Testis (tissue), 2 donors: ENCODE measurements at regions not wholly inside any gene's neighbourhood (a gene's known extent, or its start where the extent isn't known, plus 50 kb on each side); places are given as distances from the start of the nearest gene placed in this dataset.

ENCODE experiments used
- DNase-seq: peaks from one replicate; pipeline ENCODE4 v3.0.0-alpha.2; 2019
- H3K27ac ChIP-seq, 2 donors: fragments of 200-600 bp; sonication (generic); one replicate each; pipeline ENCODE4 v1.5.1; 2019
- H3K27me3 ChIP-seq: fragments of 200-600 bp; sonication (generic); one replicate; pipeline ENCODE4 v1.5.1; 2019
- H3K36me3 ChIP-seq: fragments of 200-600 bp; sonication (generic); one replicate; pipeline ENCODE4 v1.5.1; 2017; ENCODE audit warnings: low read depth; ENCODE audit errors: missing control alignments
- H3K4me1 ChIP-seq: fragments of 200-600 bp; sonication (generic); one replicate; pipeline ENCODE4 v1.5.1; 2019
- H3K4me3 ChIP-seq, 2 donors: fragments of 200-600 bp; sonication (generic); one replicate each; pipeline ENCODE4 v1.5.1; 2017 to 2019
- H3K9me3 ChIP-seq: fragments of 200-600 bp; sonication (generic); one replicate; pipeline ENCODE4 v1.5.1; 2017
- POLR2A ChIP-seq: fragments of 450-650 bp; IDR thresholded peaks from one replicate; pipeline ENCODE4 v1.6.1; 2017; ENCODE audit warnings: antibody characterized with exemption, mild to moderate bottlenecking, moderate library complexity
- WGBS, 2 donors: methylation state at CpG; one replicate each; pipeline ENCODE4 v1.1.5; 2018; 5-methylcytosine and 5-hydroxymethylcytosine counted together
- intact Hi-C: fragments of 100-400 bp; cut with DNase I; formaldehyde crosslinking; loops from one replicate; pipeline ENCODE4 v1.15.1; 2023; ENCODE audit warnings: low total_unique reads
- TF ChIP-seq, protein P1 (sequence below), 3 experiments: fragments of 450-650 bp in 2 of 3; fragments of 200-600 bp in 1 of 3; sonication (generic) in 1 of 3; IDR thresholded peaks; one replicate each; pipeline ENCODE4 v1.5.1; 2016 to 2019; ENCODE audit warnings: antibody characterized with exemption in 3 of 3, mild to moderate bottlenecking in 2 of 3, moderate library complexity in 1 of 3

DNA sequence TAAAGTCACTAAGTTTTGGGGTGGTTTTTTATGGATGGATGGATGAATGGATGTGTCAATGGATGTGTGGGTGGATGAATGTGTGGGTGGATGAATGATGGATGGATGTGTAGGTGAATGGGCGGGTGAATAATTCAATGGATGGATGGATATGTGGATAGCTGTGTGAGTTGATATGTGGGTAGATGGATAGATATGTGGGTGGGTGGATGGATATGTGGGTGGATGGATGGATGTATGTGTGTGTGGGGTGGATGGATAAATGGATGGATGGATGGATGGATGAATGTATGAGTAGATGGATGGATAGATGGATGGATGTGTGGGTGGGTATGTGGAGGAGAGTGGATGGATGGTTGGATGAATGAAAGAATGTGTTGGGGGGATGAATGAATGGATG, 310.1 kb upstream of the C16orf82 start:
- H3K27ac ChIP-seq = no peak overlapping the region
- no peaks in the 10 kb centered on the region for H3K36me3 ChIP-seq
- no peak overlapping the region for H3K4me3 ChIP-seq
- no peaks in the 10 kb centered on the region for H3K4me1 ChIP-seq
- no peak for TF ChIP-seq POLR2A
- TF ChIP-seq, protein P1, sequence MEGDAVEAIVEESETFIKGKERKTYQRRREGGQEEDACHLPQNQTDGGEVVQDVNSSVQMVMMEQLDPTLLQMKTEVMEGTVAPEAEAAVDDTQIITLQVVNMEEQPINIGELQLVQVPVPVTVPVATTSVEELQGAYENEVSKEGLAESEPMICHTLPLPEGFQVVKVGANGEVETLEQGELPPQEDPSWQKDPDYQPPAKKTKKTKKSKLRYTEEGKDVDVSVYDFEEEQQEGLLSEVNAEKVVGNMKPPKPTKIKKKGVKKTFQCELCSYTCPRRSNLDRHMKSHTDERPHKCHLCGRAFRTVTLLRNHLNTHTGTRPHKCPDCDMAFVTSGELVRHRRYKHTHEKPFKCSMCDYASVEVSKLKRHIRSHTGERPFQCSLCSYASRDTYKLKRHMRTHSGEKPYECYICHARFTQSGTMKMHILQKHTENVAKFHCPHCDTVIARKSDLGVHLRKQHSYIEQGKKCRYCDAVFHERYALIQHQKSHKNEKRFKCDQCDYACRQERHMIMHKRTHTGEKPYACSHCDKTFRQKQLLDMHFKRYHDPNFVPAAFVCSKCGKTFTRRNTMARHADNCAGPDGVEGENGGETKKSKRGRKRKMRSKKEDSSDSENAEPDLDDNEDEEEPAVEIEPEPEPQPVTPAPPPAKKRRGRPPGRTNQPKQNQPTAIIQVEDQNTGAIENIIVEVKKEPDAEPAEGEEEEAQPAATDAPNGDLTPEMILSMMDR (IDR thresholded peaks at IDR 0.05) = no peak
- no peaks in the 10 kb centered on the region for H3K9me3 ChIP-seq
- WGBS, 2 donors = 0 to 39% methylated on average over 1 of the region's 1 CpG
- intact Hi-C loops = no loop called here
- H3K27me3 ChIP-seq = no peaks in the 10 kb centered on the region
- DNase-seq = no peak

DNA sequence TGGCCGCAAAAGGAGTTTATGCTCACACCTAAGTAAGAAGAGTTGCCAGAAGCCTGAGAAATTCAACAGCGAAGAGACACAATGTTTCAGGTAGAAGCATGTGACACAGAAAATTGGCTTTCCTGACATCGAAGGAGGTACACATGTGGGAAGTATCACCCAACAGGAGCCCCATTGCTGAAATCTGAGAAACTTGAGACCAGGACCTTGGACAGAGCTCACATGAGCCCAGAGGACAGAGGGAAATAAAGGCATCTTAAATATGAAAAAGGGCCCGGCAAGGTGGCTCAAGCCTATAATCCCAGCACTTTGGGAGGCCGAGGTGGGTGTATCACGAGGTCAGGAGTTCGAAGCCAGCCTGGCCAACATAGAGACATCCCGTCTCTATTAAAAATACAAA, 304.1 kb upstream of the C16orf82 start:
- Histone ChIP-seq H3K27ac (no peak overlapping the region), H3K4me3 (no peak overlapping the region), H3K9me3 (no peaks in the 10 kb centered on the region), H3K27me3 (no peaks in the 10 kb centered on the region), H3K4me1 (no peaks in the 10 kb centered on the region), H3K36me3 (no peaks in the 10 kb centered on the region)
- TF ChIP-seq, protein P1 (IDR thresholded peaks at IDR 0.05) = no peak
- WGBS, 2 donors = 77% methylated on average over 8 of the region's 8 CpGs
- DNase-seq = no peak
- intact Hi-C loops = no loop called here

DNA sequence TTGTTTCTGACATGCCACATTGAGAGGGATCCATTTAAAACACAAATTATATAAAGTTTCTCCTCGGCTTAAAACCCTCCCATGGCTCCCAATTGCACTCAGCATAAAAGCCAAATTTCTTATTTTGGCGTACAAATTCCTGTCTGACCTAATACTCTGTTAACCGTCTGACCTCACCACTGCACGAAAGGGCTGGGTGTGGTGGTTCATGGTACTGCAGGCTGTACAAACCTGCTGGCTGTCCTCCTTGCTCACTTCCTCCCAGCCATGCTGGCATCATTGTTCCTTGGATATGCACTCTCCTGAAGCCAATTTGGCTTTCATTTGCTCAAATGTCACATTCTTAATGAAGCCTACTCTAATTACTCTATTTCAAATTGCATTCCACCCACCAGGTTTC, 301.6 kb upstream of the C16orf82 start:
- Histone ChIP-seq H3K4me1 (no peaks in the 10 kb centered on the region), H3K36me3 (no peaks in the 10 kb centered on the region), H3K9me3 (no peaks in the 10 kb centered on the region), H3K27me3 (no peaks in the 10 kb centered on the region), H3K4me3 (no peak overlapping the region), H3K27ac (no peak overlapping the region)
- WGBS, 2 donors = 44 to 58% methylated on average over 3 to 4 of the region's 4 CpGs
- DNase-seq = no peak
- TF ChIP-seq, protein P1 (IDR thresholded peaks at IDR 0.05) = peak in 2 of 3 experiments; percentile 33 to 45
- no peak for TF ChIP-seq POLR2A
- intact Hi-C loops = no loop called here

DNA sequence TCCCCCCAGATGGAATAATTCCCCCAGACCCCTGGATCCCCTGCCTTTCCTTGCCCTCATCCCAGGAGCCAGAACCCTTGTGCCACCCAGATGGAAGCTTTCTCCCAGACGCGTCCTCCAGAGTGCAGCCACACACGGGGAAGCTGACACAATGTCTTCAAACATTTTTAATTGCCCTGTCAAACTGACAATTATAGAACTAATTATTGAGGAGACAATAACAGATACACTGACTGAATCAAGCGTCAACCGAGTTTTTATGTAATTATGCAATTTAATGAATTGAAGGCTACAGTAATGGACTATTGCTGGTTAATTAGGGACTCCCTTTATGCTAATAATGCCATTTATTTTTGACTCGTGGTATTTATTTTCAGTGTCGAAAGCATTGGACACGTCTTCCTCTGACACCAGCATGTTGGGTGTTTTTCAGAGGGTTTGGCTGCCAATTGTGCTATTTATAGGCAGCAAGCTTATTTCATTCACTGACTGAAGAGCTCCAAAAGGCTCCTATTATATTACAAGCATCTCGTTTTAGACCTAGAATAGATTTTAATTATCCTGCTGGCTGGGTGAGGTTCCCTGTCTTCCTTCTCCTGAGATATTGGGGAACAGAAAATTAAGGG, 298.2 kb upstream of the C16orf82 start:
- 77 to 81% methylated on average over 9 of the region's 9 CpGs for WGBS, 2 donors
- DNase-seq = no peak
- Histone ChIP-seq H3K27ac (no peak overlapping the region), H3K27me3 (no peaks in the 10 kb centered on the region), H3K4me1 (no peaks in the 10 kb centered on the region), H3K9me3 (no peaks in the 10 kb centered on the region), H3K4me3 (no peak overlapping the region), H3K36me3 (no peaks in the 10 kb centered on the region)
- no peak for TF ChIP-seq POLR2A
- TF ChIP-seq, protein P1 (IDR thresholded peaks at IDR 0.05) = no peak
- intact Hi-C loops = no loop called here

DNA sequence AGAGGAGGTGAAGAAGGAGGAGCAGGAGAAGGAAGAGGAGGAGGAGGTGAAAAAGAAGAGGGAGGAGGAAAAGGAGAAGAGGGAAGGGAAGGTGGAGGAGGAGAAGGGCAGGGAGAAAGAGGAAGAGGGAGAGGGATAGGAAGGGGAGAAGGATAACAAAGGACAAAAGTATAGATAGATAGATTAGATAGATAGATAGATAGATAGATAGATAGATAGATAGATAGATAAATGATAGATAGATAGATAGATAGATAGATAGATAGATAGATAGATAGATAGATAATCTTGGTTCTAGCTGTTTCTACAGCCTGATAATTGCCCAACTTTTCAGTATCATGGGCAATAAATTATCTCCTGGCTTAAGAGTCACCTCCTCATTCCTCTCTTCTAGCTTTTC, 296.2 kb upstream of the C16orf82 start:
- Histone ChIP-seq H3K4me3 (no peak overlapping the region), H3K27me3 (no peaks in the 10 kb centered on the region), H3K27ac (no peak overlapping the region), H3K4me1 (no peaks in the 10 kb centered on the region), H3K36me3 (no peaks in the 10 kb centered on the region), H3K9me3 (no peaks in the 10 kb centered on the region)
- TF ChIP-seq, protein P1 (IDR thresholded peaks at IDR 0.05) = no peak
- no peak for TF ChIP-seq POLR2A
- no peak for DNase-seq
- intact Hi-C loops = no loop called here
